ENCODE measurements at regions not wholly inside any gene's neighbourhood (a gene's known extent, or its start where the extent isn't known, plus 50 kb on each side); places are given as distances from the start of the nearest gene placed in this dataset.

GRCh38 chr22:48960576-48960975 lies 867.1 kb downstream of the BRD1 start:
- peaks cover 3% of the 10 kb centered on the region for H3K79me1 ChIP-seq (ENCODE audit: low read depth, low read length)
- no peak overlapping the region for H2AK5ac ChIP-seq (ENCODE audit: low read depth, low read length)
- no peak for DNase-seq (ENCODE audit: low spot score)
- H2BK5ac ChIP-seq (ENCODE audit: low read length): no peak overlapping the region
- H2BK12ac ChIP-seq (ENCODE audit: low read length): no peak overlapping the region
- no peak overlapping the region for H3K9ac ChIP-seq (ENCODE audit: low read depth, low read length, poor library complexity)
- peak overlapping the region; percentile 75 for H3K14ac ChIP-seq (ENCODE audit: low read length)
- no peak overlapping the region for H2BK120ac ChIP-seq (ENCODE audit: low read depth, low read length)
- H3K27me3 ChIP-seq (ENCODE audit: control insufficient read depth in 3 of 3, insufficient read depth in 3 of 3, low read depth in 1 of 3, low read length in 3 of 3): no peaks in the 10 kb centered on the region
- no peak overlapping the region for H3K4me2 ChIP-seq (ENCODE audit: insufficient read depth, low read length, poor library complexity, severe bottlenecking)
- no peak overlapping the region for H3K4me3 ChIP-seq (ENCODE audit: low read length in 2 of 2)
- peaks cover 0 to 6% of the 10 kb centered on the region in 2 donors for H3K9me3 ChIP-seq (replicated peaks in 1 of 2; ENCODE audit: control insufficient read depth in 2 of 2, insufficient read depth in 1 of 2, low read depth in 1 of 2, low read length in 2 of 2)
- H3K23ac ChIP-seq (ENCODE audit: low read depth, low read length, poor library complexity): no peak overlapping the region
- H3K18ac ChIP-seq (ENCODE audit: low read length): no peak overlapping the region
- peaks cover 2 to 10% of the 10 kb centered on the region in 2 donors for H3K4me1 ChIP-seq (ENCODE audit: control insufficient read depth in 2 of 2, insufficient read depth in 1 of 2, low read depth in 1 of 2, low read length in 2 of 2)
- H3K27ac ChIP-seq (replicated peaks; ENCODE audit: low read length): no peak overlapping the region
- peaks cover 0 to 2% of the 10 kb centered on the region in 2 donors for H3K36me3 ChIP-seq (replicated peaks in 1 of 2; ENCODE audit: control insufficient read depth in 2 of 2, insufficient read depth in 2 of 2, low read length in 2 of 2)
- no peak overlapping the region for H3K4ac ChIP-seq (ENCODE audit: low read length)
- no peak overlapping the region for H2AFZ ChIP-seq (ENCODE audit: low read length)
- no CpG with 5 or more reads among the region's 13 CpGs for WGBS, 2 donors (ENCODE audit: extremely low coverage in 2 of 2, insufficient read length in 2 of 2, insufficient replicate concordance in 1 of 2)
- no peak overlapping the region for H4K91ac ChIP-seq (ENCODE audit: low read depth, low read length, poor library complexity)
- no peak overlapping the region for H4K8ac ChIP-seq (ENCODE audit: low read depth, low read length)
- H2BK15ac ChIP-seq (ENCODE audit: low read length): no peak overlapping the region

GRCh38 chr22:48959496-48959895 lies 868.2 kb downstream of the BRD1 start:
- Histone ChIP-seq H3K14ac (ENCODE audit: low read length) (no peak overlapping the region), H3K36me3 (replicated peaks in 1 of 2; ENCODE audit: control insufficient read depth in 2 of 2, insufficient read depth in 2 of 2, low read length in 2 of 2) (peaks cover 0 to 4% of the 10 kb centered on the region in 2 donors), H3K4me1 (ENCODE audit: control insufficient read depth in 2 of 2, insufficient read depth in 1 of 2, low read depth in 1 of 2, low read length in 2 of 2) (peaks cover 2 to 10% of the 10 kb centered on the region in 2 donors), H2AFZ (ENCODE audit: low read length) (no peak overlapping the region), H2BK5ac (ENCODE audit: low read length) (no peak overlapping the region), H2BK15ac (ENCODE audit: low read length) (no peak overlapping the region), H3K79me1 (ENCODE audit: low read depth, low read length) (peaks cover 3% of the 10 kb centered on the region), H3K23ac (ENCODE audit: low read depth, low read length, poor library complexity) (no peak overlapping the region), H3K9ac (ENCODE audit: low read depth, low read length, poor library complexity) (no peak overlapping the region), H3K4ac (ENCODE audit: low read length) (no peak overlapping the region), H2BK12ac (ENCODE audit: low read length) (no peak overlapping the region), H3K27ac (replicated peaks; ENCODE audit: low read length) (no peak overlapping the region), H3K27me3 (ENCODE audit: control insufficient read depth in 3 of 3, insufficient read depth in 3 of 3, low read depth in 1 of 3, low read length in 3 of 3) (no peaks in the 10 kb centered on the region), H3K4me3 (ENCODE audit: low read length in 2 of 2) (no peak overlapping the region), H2AK5ac (ENCODE audit: low read depth, low read length) (no peak overlapping the region), H3K9me3 (replicated peaks in 1 of 2; ENCODE audit: control insufficient read depth in 2 of 2, insufficient read depth in 1 of 2, low read depth in 1 of 2, low read length in 2 of 2) (peaks cover 0 to 6% of the 10 kb centered on the region in 2 donors), H3K4me2 (ENCODE audit: insufficient read depth, low read length, poor library complexity, severe bottlenecking) (no peak overlapping the region), H3K18ac (ENCODE audit: low read length) (no peak overlapping the region), H4K91ac (ENCODE audit: low read depth, low read length, poor library complexity) (no peak overlapping the region), H2BK120ac (ENCODE audit: low read depth, low read length) (no peak overlapping the region), H4K8ac (ENCODE audit: low read depth, low read length) (no peak overlapping the region)
- DNase-seq (ENCODE audit: low spot score): no peak
- no CpG with 5 or more reads among the region's 8 CpGs for WGBS, 2 donors (ENCODE audit: extremely low coverage in 2 of 2, insufficient read length in 2 of 2, insufficient replicate concordance in 1 of 2)

GRCh38 chr22:48957987-48958321 lies 869.7 kb downstream of the BRD1 start:
- H2BK15ac ChIP-seq (ENCODE audit: low read length): no peak overlapping the region
- H3K36me3 ChIP-seq (replicated peaks in 1 of 2; ENCODE audit: control insufficient read depth in 2 of 2, insufficient read depth in 2 of 2, low read length in 2 of 2): peaks cover 0 to 4% of the 10 kb centered on the region in 2 donors
- no peak overlapping the region for H2AFZ ChIP-seq (ENCODE audit: low read length)
- H2BK5ac ChIP-seq (ENCODE audit: low read length): peak overlapping the region; percentile 49
- H3K4me1 ChIP-seq (ENCODE audit: control insufficient read depth in 2 of 2, insufficient read depth in 1 of 2, low read depth in 1 of 2, low read length in 2 of 2): peaks cover 0 to 10% of the 10 kb centered on the region in 2 donors
- H3K9me3 ChIP-seq (replicated peaks in 1 of 2; ENCODE audit: control insufficient read depth in 2 of 2, insufficient read depth in 1 of 2, low read depth in 1 of 2, low read length in 2 of 2): peaks cover 0 to 6% of the 10 kb centered on the region in 2 donors
- H2BK120ac ChIP-seq (ENCODE audit: low read depth, low read length): no peak overlapping the region
- H3K14ac ChIP-seq (ENCODE audit: low read length): no peak overlapping the region
- no peak overlapping the region for H4K8ac ChIP-seq (ENCODE audit: low read depth, low read length)
- H3K27ac ChIP-seq (replicated peaks; ENCODE audit: low read length): no peak overlapping the region
- peaks cover 3% of the 10 kb centered on the region for H3K79me1 ChIP-seq (ENCODE audit: low read depth, low read length)
- no peak overlapping the region for H4K91ac ChIP-seq (ENCODE audit: low read depth, low read length, poor library complexity)
- H3K23ac ChIP-seq (ENCODE audit: low read depth, low read length, poor library complexity): no peak overlapping the region
- WGBS, 2 donors (ENCODE audit: extremely low coverage in 2 of 2, insufficient read length in 2 of 2, insufficient replicate concordance in 1 of 2): no CpG with 5 or more reads among the region's 5 CpGs
- no peak overlapping the region for H3K4me2 ChIP-seq (ENCODE audit: insufficient read depth, low read length, poor library complexity, severe bottlenecking)
- no peak overlapping the region for H3K4ac ChIP-seq (ENCODE audit: low read length)
- H3K18ac ChIP-seq (ENCODE audit: low read length): peak overlapping the region; percentile 22
- peak overlapping the region; percentile 87 for H2AK5ac ChIP-seq (ENCODE audit: low read depth, low read length)
- DNase-seq (ENCODE audit: low spot score): no peak
- H3K4me3 ChIP-seq (ENCODE audit: low read length in 2 of 2): no peak overlapping the region
- H2BK12ac ChIP-seq (ENCODE audit: low read length): no peak overlapping the region
- H3K27me3 ChIP-seq (ENCODE audit: control insufficient read depth in 3 of 3, insufficient read depth in 3 of 3, low read depth in 1 of 3, low read length in 3 of 3): no peaks in the 10 kb centered on the region
- H3K9ac ChIP-seq (ENCODE audit: low read depth, low read length, poor library complexity): no peak overlapping the region

- peak overlapping the region; percentile 48 for H3K14ac ChIP-seq (ENCODE audit: low read length)
- H3K27me3 ChIP-seq (ENCODE audit: control insufficient read depth in 3 of 3, insufficient read depth in 3 of 3, low read depth in 1 of 3, low read length in 3 of 3): no peaks in the 10 kb centered on the region
- no peak for DNase-seq (ENCODE audit: low spot score)
- H3K4me1 ChIP-seq (ENCODE audit: control insufficient read depth in 2 of 2, insufficient read depth in 1 of 2, low read depth in 1 of 2, low read length in 2 of 2): peaks cover 0 to 10% of the 10 kb centered on the region in 2 donors
- peak overlapping the region; percentile 49 for H2BK5ac ChIP-seq (ENCODE audit: low read length)
- H3K4me2 ChIP-seq (ENCODE audit: insufficient read depth, low read length, poor library complexity, severe bottlenecking): no peak overlapping the region
- peaks cover 3% of the 10 kb centered on the region for H3K79me1 ChIP-seq (ENCODE audit: low read depth, low read length)
- H3K23ac ChIP-seq (ENCODE audit: low read depth, low read length, poor library complexity): no peak overlapping the region
- peak overlapping the region; percentile 87 for H2AK5ac ChIP-seq (ENCODE audit: low read depth, low read length)
- no peak overlapping the region for H2BK120ac ChIP-seq (ENCODE audit: low read depth, low read length)
- no peak overlapping the region for H3K27ac ChIP-seq (replicated peaks; ENCODE audit: low read length)
- H3K4ac ChIP-seq (ENCODE audit: low read length): peak overlapping the region; percentile 45
- peak overlapping the region; percentile 77 for H3K18ac ChIP-seq (ENCODE audit: low read length)
- H2AFZ ChIP-seq (ENCODE audit: low read length): no peak overlapping the region
- H2BK15ac ChIP-seq (ENCODE audit: low read length): peak overlapping the region; percentile 87
- H3K4me3 ChIP-seq (ENCODE audit: low read length in 2 of 2): no peak overlapping the region
- H3K9me3 ChIP-seq (replicated peaks in 1 of 2; ENCODE audit: control insufficient read depth in 2 of 2, insufficient read depth in 1 of 2, low read depth in 1 of 2, low read length in 2 of 2): peaks cover 0 to 6% of the 10 kb centered on the region in 2 donors
- no CpG with 5 or more reads among the region's 21 CpGs for WGBS, 2 donors (ENCODE audit: extremely low coverage in 2 of 2, insufficient read length in 2 of 2, insufficient replicate concordance in 1 of 2)
- no peak overlapping the region for H3K9ac ChIP-seq (ENCODE audit: low read depth, low read length, poor library complexity)
- no peak overlapping the region for H4K91ac ChIP-seq (ENCODE audit: low read depth, low read length, poor library complexity)
- no peak overlapping the region for H4K8ac ChIP-seq (ENCODE audit: low read depth, low read length)
- peak overlapping the region; percentile 18 for H2BK12ac ChIP-seq (ENCODE audit: low read length)
- H3K36me3 ChIP-seq (replicated peaks in 1 of 2; ENCODE audit: control insufficient read depth in 2 of 2, insufficient read depth in 2 of 2, low read length in 2 of 2): peaks cover 0 to 4% of the 10 kb centered on the region in 2 donors
Observed at GRCh38 chr22:48957311-48957986, 870.2 kb downstream of the BRD1 start.
